NB4 (cell line): ENCODE measurements at regions not wholly inside any gene's neighbourhood (a gene's known extent, or its start where the extent isn't known, plus 50 kb on each side); places are given as distances from the start of the nearest gene placed in this dataset.

Experiments used
- MYC ChIP-seq: IDR thresholded peaks from 2 replicates; pipeline ENCODE4 v1.6.1; 2011; ENCODE audit warnings: low read depth, low read length
- TF ChIP-seq, protein P1 (sequence below): IDR thresholded peaks from one replicate; pipeline ENCODE4 v1.5.1; 2012; ENCODE audit warnings: low read depth, low read length

DNA sequence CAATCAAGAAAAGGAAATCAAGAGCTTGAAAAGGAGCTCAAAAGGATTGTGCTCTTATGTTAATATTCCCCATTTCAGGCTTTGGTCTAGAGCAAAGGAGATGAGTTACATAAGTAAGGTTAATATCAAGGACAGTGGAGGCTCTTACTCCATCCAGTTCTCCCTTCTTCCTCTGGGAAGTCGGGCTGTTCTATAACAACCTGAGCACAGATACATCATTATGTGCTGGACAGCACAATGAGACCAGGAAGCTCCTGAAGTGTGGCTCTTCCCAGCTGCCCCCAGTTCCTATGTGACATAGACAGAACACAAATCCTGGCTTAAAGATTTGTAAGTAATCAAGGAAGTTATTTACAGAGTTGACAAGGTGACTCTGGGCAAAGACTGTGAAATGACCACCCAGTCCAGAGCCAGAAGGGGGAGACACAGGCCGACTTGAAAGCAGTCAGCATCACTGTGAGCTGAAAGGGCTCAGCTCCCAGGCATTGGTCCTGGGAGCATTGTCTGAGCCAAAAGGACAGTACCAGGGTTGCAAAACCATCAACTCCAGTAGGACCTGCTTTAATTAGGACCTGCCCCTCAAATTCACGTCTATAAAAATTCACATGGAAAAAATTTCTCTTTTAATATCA lies 917.6 kb upstream of the ACVR2A start:
- TF ChIP-seq, protein P1, sequence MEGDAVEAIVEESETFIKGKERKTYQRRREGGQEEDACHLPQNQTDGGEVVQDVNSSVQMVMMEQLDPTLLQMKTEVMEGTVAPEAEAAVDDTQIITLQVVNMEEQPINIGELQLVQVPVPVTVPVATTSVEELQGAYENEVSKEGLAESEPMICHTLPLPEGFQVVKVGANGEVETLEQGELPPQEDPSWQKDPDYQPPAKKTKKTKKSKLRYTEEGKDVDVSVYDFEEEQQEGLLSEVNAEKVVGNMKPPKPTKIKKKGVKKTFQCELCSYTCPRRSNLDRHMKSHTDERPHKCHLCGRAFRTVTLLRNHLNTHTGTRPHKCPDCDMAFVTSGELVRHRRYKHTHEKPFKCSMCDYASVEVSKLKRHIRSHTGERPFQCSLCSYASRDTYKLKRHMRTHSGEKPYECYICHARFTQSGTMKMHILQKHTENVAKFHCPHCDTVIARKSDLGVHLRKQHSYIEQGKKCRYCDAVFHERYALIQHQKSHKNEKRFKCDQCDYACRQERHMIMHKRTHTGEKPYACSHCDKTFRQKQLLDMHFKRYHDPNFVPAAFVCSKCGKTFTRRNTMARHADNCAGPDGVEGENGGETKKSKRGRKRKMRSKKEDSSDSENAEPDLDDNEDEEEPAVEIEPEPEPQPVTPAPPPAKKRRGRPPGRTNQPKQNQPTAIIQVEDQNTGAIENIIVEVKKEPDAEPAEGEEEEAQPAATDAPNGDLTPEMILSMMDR: no peak
- TF ChIP-seq MYC: no peak
